H9 (cell line): ENCODE measurements at regions not wholly inside any gene's neighbourhood (a gene's known extent, or its start where the extent isn't known, plus 50 kb on each side); places are given as distances from the start of the nearest gene placed in this dataset.

ENCODE experiments used
- DNase-seq: peaks from one replicate; pipeline ENCODE4 v3.0.0-alpha.2; 2017
- H2AFZ ChIP-seq: one replicate; pipeline ENCODE4 v1.6.1; 2013; ENCODE audit warnings: mild to moderate bottlenecking, low read length, control low read depth, moderate library complexity
- H2AK5ac ChIP-seq: 2 replicates; pipeline ENCODE4 v1.6.1; 2013; ENCODE audit warnings: low read length, control low read depth, mixed read lengths; ENCODE audit not compliant: insufficient read length
- H2BK120ac ChIP-seq: one replicate; pipeline ENCODE4 v1.6.1; 2013; ENCODE audit warnings: low read depth, mild to moderate bottlenecking, low read length, control low read depth, inconsistent platforms; ENCODE audit not compliant: poor library complexity, severe bottlenecking
- H2BK12ac ChIP-seq: 2 replicates; pipeline ENCODE4 v1.6.1; 2013; ENCODE audit warnings: low read length, control low read depth, mixed read lengths, low read depth; ENCODE audit not compliant: insufficient read length
- H2BK15ac ChIP-seq: 2 replicates; pipeline ENCODE4 v1.6.1; 2013; ENCODE audit warnings: low read depth, low read length, control low read depth
- H2BK20ac ChIP-seq: one replicate; pipeline ENCODE4 v1.6.1; 2013; ENCODE audit warnings: low read depth, mild to moderate bottlenecking, low read length, control low read depth, inconsistent platforms; ENCODE audit not compliant: poor library complexity, severe bottlenecking
- H2BK5ac ChIP-seq: 2 replicates; pipeline ENCODE4 v1.6.1; 2013; ENCODE audit warnings: low read length, control low read depth, mixed read lengths; ENCODE audit not compliant: insufficient read length
- H3K14ac ChIP-seq: 2 replicates; pipeline ENCODE4 v1.6.1; 2013; ENCODE audit warnings: low read length, control low read depth; ENCODE audit not compliant: insufficient read depth
- H3K18ac ChIP-seq: 2 replicates; pipeline ENCODE4 v1.6.1; 2013; ENCODE audit warnings: low read depth, mild to moderate bottlenecking, mixed read lengths, low read length, control low read depth; ENCODE audit not compliant: insufficient read length
- H3K23ac ChIP-seq: 2 replicates; pipeline ENCODE4 v1.6.1; 2013; ENCODE audit warnings: low read length, control low read depth, mixed read lengths, low read depth; ENCODE audit not compliant: insufficient read length
- H3K23me2 ChIP-seq: 2 replicates; pipeline ENCODE4 v1.6.1; 2013; ENCODE audit warnings: low read depth, mild to moderate bottlenecking, mixed read lengths, low read length, control low read depth; ENCODE audit not compliant: insufficient read length, poor library complexity, severe bottlenecking
- H3K27ac ChIP-seq: 2 replicates; pipeline ENCODE4 v1.5.1; 2013; ENCODE audit warnings: low read length, control low read depth, mixed read lengths, low read depth; ENCODE audit not compliant: insufficient read length
- H3K27me3 ChIP-seq: 2 replicates; pipeline ENCODE4 v1.6.1; 2013; ENCODE audit warnings: low read length, control low read depth, inconsistent platforms; ENCODE audit not compliant: insufficient read depth
- H3K4ac ChIP-seq: 2 replicates; pipeline ENCODE4 v1.6.1; 2013; ENCODE audit warnings: low read depth, mild to moderate bottlenecking, control low read depth, inconsistent platforms, low read length, moderate library complexity
- H3K4me1 ChIP-seq: 2 replicates; pipeline ENCODE4 v1.6.1; 2013; ENCODE audit warnings: low read length, control low read depth, inconsistent platforms; ENCODE audit not compliant: insufficient read depth
- H3K4me2 ChIP-seq: 2 replicates; pipeline ENCODE4 v1.6.1; 2013; ENCODE audit warnings: low read length, control low read depth, mixed read lengths; ENCODE audit not compliant: insufficient read length, insufficient read depth
- H3K56ac ChIP-seq: 2 replicates; pipeline ENCODE4 v1.6.1; 2013; ENCODE audit warnings: low read depth, mild to moderate bottlenecking, mixed read lengths, low read length, control low read depth; ENCODE audit not compliant: insufficient read length
- H3K79me1 ChIP-seq: 2 replicates; pipeline ENCODE4 v1.6.1; 2013; ENCODE audit warnings: low read depth, mild to moderate bottlenecking, moderate library complexity, low read length, control low read depth, inconsistent platforms; ENCODE audit not compliant: insufficient read depth, poor library complexity, severe bottlenecking
- H3K79me2 ChIP-seq: 2 replicates; pipeline ENCODE4 v1.6.1; 2013; ENCODE audit warnings: low read length, control low read depth, inconsistent platforms; ENCODE audit not compliant: insufficient read depth
- H3K9ac ChIP-seq: 2 replicates; pipeline ENCODE4 v1.6.1; 2013; ENCODE audit warnings: low read length, control low read depth, mixed read lengths; ENCODE audit not compliant: insufficient read length; ENCODE audit errors: extremely low read depth
- H3K9me3 ChIP-seq: one replicate; pipeline ENCODE4 v1.6.1; 2013; ENCODE audit warnings: low read depth, low read length, inconsistent platforms; ENCODE audit not compliant: control insufficient read depth
- H3T11ph ChIP-seq: one replicate; pipeline ENCODE4 v1.6.1; 2013; ENCODE audit warnings: mild to moderate bottlenecking, low read length, control low read depth, inconsistent platforms
- H4K20me1 ChIP-seq: one replicate; pipeline ENCODE4 v1.6.1; 2013; ENCODE audit not compliant: control insufficient read depth, insufficient read length, insufficient read depth
- H4K5ac ChIP-seq: 2 replicates; pipeline ENCODE4 v1.6.1; 2013; ENCODE audit warnings: low read depth, mild to moderate bottlenecking, mixed read lengths, low read length, control low read depth; ENCODE audit not compliant: insufficient read length
- H4K8ac ChIP-seq: replicated peaks from 2 replicates; pipeline ENCODE4 v1.6.1; 2013; ENCODE audit warnings: low read length, control low read depth, mixed read lengths, low read depth; ENCODE audit not compliant: insufficient read length
- H4K91ac ChIP-seq: 2 replicates; pipeline ENCODE4 v1.6.1; 2013; ENCODE audit warnings: low read depth, mild to moderate bottlenecking, moderate library complexity, mixed read lengths, low read length, control low read depth; ENCODE audit not compliant: insufficient read length
- H3K27ac Mint-ChIP-seq, 3 experiments: 2 replicates in 2 of 3; 3 replicates in 1 of 3; pipeline ENCODE4 v1.8.0; 2020 to 2021; ENCODE audit warnings: mixed read lengths in 3 of 3, mild to moderate bottlenecking in 1 of 3, moderate library complexity in 1 of 3
- H3K27me3 Mint-ChIP-seq: 2 replicates; pipeline ENCODE4 v1.8.0; 2021; ENCODE audit warnings: low read depth, mild to moderate bottlenecking, moderate library complexity, mixed read lengths
- H3K36me3 Mint-ChIP-seq, 3 experiments: 2 replicates in 2 of 3; 3 replicates in 1 of 3; pipeline ENCODE4 v1.8.0; 2020 to 2021; ENCODE audit warnings: low read depth in 3 of 3, mixed read lengths in 3 of 3; ENCODE audit not compliant: insufficient read depth in 1 of 3
- H3K4me1 Mint-ChIP-seq, 2 experiments: 2 replicates each; pipeline ENCODE4 v1.8.0; 2020; ENCODE audit warnings: mixed read lengths in 2 of 2
- H3K4me3 Mint-ChIP-seq, 2 experiments: 2 replicates in 1 of 2; 3 replicates in 1 of 2; pipeline ENCODE4 v1.8.0; 2020 to 2021; ENCODE audit warnings: mild to moderate bottlenecking in 2 of 2, mixed read lengths in 2 of 2, moderate library complexity in 1 of 2
- H3K9me3 Mint-ChIP-seq, 2 experiments: 2 replicates in 1 of 2; 3 replicates in 1 of 2; pipeline ENCODE4 v1.8.0; 2020; ENCODE audit warnings: mild to moderate bottlenecking in 2 of 2, mixed read lengths in 2 of 2, moderate library complexity in 1 of 2
- WGBS: extraction: QIAGEN DNeasy Blood & Tissue Kit; methylation state at CpG from one replicate; pipeline ENCODE4 v1.1.7; 2013; ENCODE audit warnings: missing lambda C conversion rate, low lambda C conversion rate, mixed read lengths; ENCODE audit not compliant: insufficient read length; ENCODE audit errors: extremely low coverage; 5-methylcytosine and 5-hydroxymethylcytosine counted together
- TF ChIP-seq, protein P1 (sequence below): fragments of 200-600 bp; sonication (generic); conservative IDR thresholded peaks from 3 replicates; pipeline ENCODE4 v1.8.0; 2021; ENCODE audit warnings: antibody characterized with exemption, mild to moderate bottlenecking

DNA sequence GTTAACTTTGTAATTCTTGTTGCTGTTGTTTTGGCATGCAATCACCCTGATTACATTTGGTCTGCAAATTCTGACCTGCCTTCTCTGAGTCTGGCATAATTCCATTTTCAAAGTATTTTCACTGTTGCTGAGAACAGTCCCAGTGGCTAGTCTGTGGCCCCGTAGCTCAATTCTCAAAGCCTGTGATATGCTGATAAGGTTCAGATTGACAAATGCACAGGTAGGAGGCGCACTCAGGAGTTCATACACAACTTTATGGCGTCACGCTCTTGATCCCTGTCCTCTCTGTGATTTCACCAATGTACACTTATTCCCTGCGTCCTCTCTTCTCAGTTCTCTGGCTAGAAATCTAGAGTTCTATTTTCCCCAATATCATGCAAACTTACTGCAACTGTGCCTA is 376.6 kb upstream of the SLCO3A1 start:
- Mint-ChIP-seq H3K4me1 (no peaks in the 10 kb centered on the region), H3K27ac (no peak overlapping the region), H3K9me3 (no peaks in the 10 kb centered on the region; a peak in 1 of 5 replicates), H3K4me3 (no peak overlapping the region), H3K27me3 (no peaks in the 10 kb centered on the region), H3K36me3 (no peaks in the 10 kb centered on the region)
- H4K8ac ChIP-seq: no peak overlapping the region
- H2AFZ ChIP-seq: no peak overlapping the region
- no peaks in the 10 kb centered on the region for H3K79me1 ChIP-seq
- H3K4me1 ChIP-seq: no peaks in the 10 kb centered on the region
- no peak overlapping the region for H2AK5ac ChIP-seq
- no peak overlapping the region for H3K4me2 ChIP-seq
- H3K18ac ChIP-seq: no peak overlapping the region
- H3K27ac ChIP-seq: no peak overlapping the region
- no peak overlapping the region for H3K9ac ChIP-seq
- H2BK120ac ChIP-seq: no peak overlapping the region
- H3K27me3 ChIP-seq: no peaks in the 10 kb centered on the region
- no peaks in the 10 kb centered on the region for H4K20me1 ChIP-seq
- no peak overlapping the region for H3T11ph ChIP-seq
- no peak for DNase-seq
- no peak overlapping the region for H2BK12ac ChIP-seq
- no peaks in the 10 kb centered on the region for H3K9me3 ChIP-seq
- H3K79me2 ChIP-seq: no peaks in the 10 kb centered on the region
- H3K23me2 ChIP-seq: no peaks in the 10 kb centered on the region
- TF ChIP-seq, protein P1, sequence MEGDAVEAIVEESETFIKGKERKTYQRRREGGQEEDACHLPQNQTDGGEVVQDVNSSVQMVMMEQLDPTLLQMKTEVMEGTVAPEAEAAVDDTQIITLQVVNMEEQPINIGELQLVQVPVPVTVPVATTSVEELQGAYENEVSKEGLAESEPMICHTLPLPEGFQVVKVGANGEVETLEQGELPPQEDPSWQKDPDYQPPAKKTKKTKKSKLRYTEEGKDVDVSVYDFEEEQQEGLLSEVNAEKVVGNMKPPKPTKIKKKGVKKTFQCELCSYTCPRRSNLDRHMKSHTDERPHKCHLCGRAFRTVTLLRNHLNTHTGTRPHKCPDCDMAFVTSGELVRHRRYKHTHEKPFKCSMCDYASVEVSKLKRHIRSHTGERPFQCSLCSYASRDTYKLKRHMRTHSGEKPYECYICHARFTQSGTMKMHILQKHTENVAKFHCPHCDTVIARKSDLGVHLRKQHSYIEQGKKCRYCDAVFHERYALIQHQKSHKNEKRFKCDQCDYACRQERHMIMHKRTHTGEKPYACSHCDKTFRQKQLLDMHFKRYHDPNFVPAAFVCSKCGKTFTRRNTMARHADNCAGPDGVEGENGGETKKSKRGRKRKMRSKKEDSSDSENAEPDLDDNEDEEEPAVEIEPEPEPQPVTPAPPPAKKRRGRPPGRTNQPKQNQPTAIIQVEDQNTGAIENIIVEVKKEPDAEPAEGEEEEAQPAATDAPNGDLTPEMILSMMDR: no peak; the same call in 2 of the 3 replicates
- no peak overlapping the region for H4K5ac ChIP-seq
- whole genome bisulfite sequencing: no CpG with 5 or more reads among the region's 5 CpGs
- H2BK5ac ChIP-seq: no peak overlapping the region
- H3K14ac ChIP-seq: no peak overlapping the region
- H2BK20ac ChIP-seq: no peak overlapping the region
- no peak overlapping the region for H4K91ac ChIP-seq
- H3K23ac ChIP-seq: no peak overlapping the region
- H3K4ac ChIP-seq: no peak overlapping the region
- H2BK15ac ChIP-seq: no peak overlapping the region
- no peak overlapping the region for H3K56ac ChIP-seq
